Loucy (cell line): ENCODE measurements at regions not wholly inside any gene's neighbourhood (a gene's known extent, or its start where the extent isn't known, plus 50 kb on each side); places are given as distances from the start of the nearest gene placed in this dataset.

Experiments used
- H2AFZ ChIP-seq: fragments of 200-600 bp; sonication (generic); 2 replicates; pipeline ENCODE4 v1.6.0; 2016; ENCODE audit warnings: antibody characterized with exemption, mild to moderate bottlenecking, low read length, moderate library complexity
- H3F3A ChIP-seq: fragments of 200-600 bp; 2 replicates; pipeline ENCODE4 v1.6.0; 2016; ENCODE audit warnings: antibody characterized with exemption, low read depth, mild to moderate bottlenecking
- H3K27me3 ChIP-seq: fragments of 200-600 bp; sonication (generic); 2 replicates; pipeline ENCODE4 v1.6.1; 2014; ENCODE audit warnings: low read length, mild to moderate bottlenecking; ENCODE audit not compliant: insufficient read depth, poor library complexity, severe bottlenecking
- H3K36me3 ChIP-seq: fragments of 200-600 bp; sonication (generic); 2 replicates; pipeline ENCODE4 v1.6.1; 2016; ENCODE audit warnings: low read length; ENCODE audit not compliant: insufficient read depth
- H3K4me1 ChIP-seq: fragments of 200-600 bp; sonication (generic); 2 replicates; pipeline ENCODE4 v1.5.1; 2014; ENCODE audit warnings: low read length, mild to moderate bottlenecking; ENCODE audit not compliant: insufficient read depth, poor library complexity, severe bottlenecking
- H3K4me2 ChIP-seq: fragments of 200-600 bp; sonication (generic); 2 replicates; pipeline ENCODE4 v1.6.0; 2014; ENCODE audit warnings: antibody characterized with exemption, low read length, low read depth, mild to moderate bottlenecking; ENCODE audit not compliant: poor library complexity, severe bottlenecking
- H3K4me3 ChIP-seq: fragments of 200-600 bp; sonication (generic); 2 replicates; pipeline ENCODE4 v1.5.1; 2014; ENCODE audit warnings: low read length, mild to moderate bottlenecking, mixed read lengths; ENCODE audit not compliant: poor library complexity, severe bottlenecking
- H3K79me2 ChIP-seq: fragments of 200-600 bp; sonication (generic); 2 replicates; pipeline ENCODE4 v1.6.1; 2014; ENCODE audit warnings: low read length; ENCODE audit not compliant: insufficient read depth
- H3K9ac ChIP-seq: fragments of 200-600 bp; sonication (generic); 2 replicates; pipeline ENCODE4 v1.6.0; 2014; ENCODE audit warnings: mild to moderate bottlenecking, low read depth, low read length, moderate library complexity; ENCODE audit not compliant: poor library complexity, severe bottlenecking
- H3K9me2 ChIP-seq: fragments of 200-600 bp; sonication (generic); replicated peaks from 2 replicates; pipeline ENCODE4 v1.6.1; 2016; ENCODE audit warnings: low read depth, low read length, mixed read lengths
- H3K9me3 ChIP-seq: fragments of 200-600 bp; sonication (generic); 2 replicates; pipeline ENCODE4 v1.6.1; 2014; ENCODE audit warnings: mild to moderate bottlenecking, antibody characterized with exemption, low read length, low read depth; ENCODE audit not compliant: insufficient read depth
- H4K20me1 ChIP-seq: fragments of 200-600 bp; sonication (generic); 2 replicates; pipeline ENCODE4 v1.6.0; 2014; ENCODE audit warnings: antibody characterized with exemption, low read length, mild to moderate bottlenecking; ENCODE audit not compliant: insufficient read depth, poor library complexity, severe bottlenecking
- CTCF ChIP-seq: fragments of 200-600 bp; sonication (generic); conservative IDR thresholded peaks from 2 replicates; pipeline ENCODE4 v1.5.1; 2014; ENCODE audit warnings: mild to moderate bottlenecking, antibody characterized with exemption, low read length
- EZH2phosphoT487 ChIP-seq: fragments of 200-600 bp; IDR thresholded peaks from 2 replicates; pipeline ENCODE4 v1.6.1; 2018; ENCODE audit warnings: antibody characterized with exemption, mild to moderate bottlenecking, moderate library complexity, borderline replicate concordance

DNA sequence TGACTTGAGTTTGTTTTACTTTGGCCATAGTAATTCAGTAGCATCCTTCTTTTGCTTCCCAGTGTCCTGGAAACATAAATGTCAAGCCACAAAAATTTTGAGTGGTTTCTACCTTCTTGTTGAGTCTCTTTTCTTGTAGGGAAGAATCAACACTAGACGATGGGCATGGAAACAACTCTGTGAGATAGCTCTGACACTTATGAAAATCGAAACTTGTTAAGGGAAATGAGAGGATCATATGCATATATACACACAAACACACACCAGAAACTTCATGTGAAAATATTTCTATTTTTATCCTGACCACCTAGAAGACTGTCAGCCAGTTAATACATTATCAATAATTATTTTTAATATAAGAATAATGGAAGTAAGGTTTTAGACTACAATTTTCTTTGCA is 1247.3 kb upstream of the FLRT2 start:
- Histone ChIP-seq H3K36me3 (no peaks in the 10 kb centered on the region), H3K4me1 (no peaks in the 10 kb centered on the region), H3K79me2 (no peaks in the 10 kb centered on the region), H2AFZ (no peak overlapping the region), H3K9me3 (no peaks in the 10 kb centered on the region), H3K4me2 (no peak overlapping the region), H3K9me2 (no peaks in the 10 kb centered on the region), H3K9ac (no peak overlapping the region), H4K20me1 (no peaks in the 10 kb centered on the region), H3F3A (no peaks in the 10 kb centered on the region), H3K27me3 (no peaks in the 10 kb centered on the region), H3K4me3 (no peak overlapping the region)
- TF ChIP-seq EZH2phosphoT487 (no peak), CTCF (no peak)

GRCh38 chr14:84288781-84289180 is 1241.2 kb upstream of the FLRT2 start:
- peak overlapping the region; percentile 40 for H3K4me3 ChIP-seq
- H2AFZ ChIP-seq: no peak overlapping the region
- H3K36me3 ChIP-seq: no peaks in the 10 kb centered on the region
- H3K9me2 ChIP-seq: no peaks in the 10 kb centered on the region
- no peaks in the 10 kb centered on the region for H4K20me1 ChIP-seq
- H3K9me3 ChIP-seq: no peaks in the 10 kb centered on the region
- H3K27me3 ChIP-seq: no peaks in the 10 kb centered on the region
- no peak overlapping the region for H3K9ac ChIP-seq
- TF ChIP-seq CTCF (no peak; the same call in 1 of the 2 replicates), EZH2phosphoT487 (no peak)
- no peaks in the 10 kb centered on the region for H3K4me1 ChIP-seq
- no peaks in the 10 kb centered on the region for H3K79me2 ChIP-seq
- H3F3A ChIP-seq: no peaks in the 10 kb centered on the region
- H3K4me2 ChIP-seq: peak overlapping the region; percentile 7

DNA sequence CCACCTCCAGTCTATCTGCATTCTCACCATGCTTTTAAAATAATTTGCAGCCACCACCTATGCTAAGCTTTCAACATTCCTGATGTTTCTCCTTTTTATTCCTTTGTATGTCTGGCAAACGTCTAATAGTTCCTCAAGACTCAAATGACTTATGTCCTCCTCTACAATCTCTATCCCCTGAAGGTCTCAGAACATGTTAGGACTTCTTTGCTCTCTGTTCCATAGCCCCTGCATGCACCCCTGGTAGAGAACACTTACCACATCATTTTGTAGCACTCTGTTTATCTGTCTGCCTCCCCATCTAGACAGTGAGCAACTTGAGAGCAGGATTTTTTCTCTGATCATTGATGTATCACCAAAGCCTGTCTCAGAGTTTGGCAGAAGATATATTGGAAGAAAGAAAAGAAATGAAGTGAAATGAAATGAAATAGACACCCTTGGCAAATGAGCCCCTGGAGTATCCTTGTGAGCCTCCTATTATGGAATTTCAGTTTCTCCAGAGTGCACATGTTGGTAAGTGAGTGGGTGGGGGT is 1231.2 kb upstream of the FLRT2 start:
- Histone ChIP-seq H3K9me3 (no peaks in the 10 kb centered on the region), H3K9me2 (no peaks in the 10 kb centered on the region), H3K4me1 (no peaks in the 10 kb centered on the region), H3K9ac (no peak overlapping the region), H3K4me3 (no peak overlapping the region), H4K20me1 (no peaks in the 10 kb centered on the region), H3K4me2 (no peak overlapping the region), H3K79me2 (no peaks in the 10 kb centered on the region), H3F3A (no peaks in the 10 kb centered on the region), H2AFZ (no peak overlapping the region), H3K27me3 (no peaks in the 10 kb centered on the region), H3K36me3 (no peaks in the 10 kb centered on the region)
- TF ChIP-seq CTCF (no peak), EZH2phosphoT487 (no peak)
